IMR-90 (cell line): ENCODE measurements at regions not wholly inside any gene's neighbourhood (a gene's known extent, or its start where the extent isn't known, plus 50 kb on each side); places are given as distances from the start of the nearest gene placed in this dataset.

Experiments
- CEBPB ChIP-seq: IDR thresholded peaks from 2 replicates; pipeline ENCODE4 v1.6.1; 2012; ENCODE audit warnings: low read depth, low read length, improper control_type of control experiment
- CTCF ChIP-seq: conservative IDR thresholded peaks from 2 replicates; pipeline ENCODE4 v1.5.1; 2012; ENCODE audit warnings: mild to moderate bottlenecking, low read depth, low read length, improper control_type of control experiment
- MAFK ChIP-seq: IDR thresholded peaks from 2 replicates; pipeline ENCODE4 v1.6.1; 2012; ENCODE audit warnings: low read depth, low read length, improper control_type of control experiment
- POLR2A ChIP-seq: IDR thresholded peaks from 2 replicates; pipeline ENCODE4 v1.6.1; 2012; ENCODE audit warnings: mild to moderate bottlenecking, low read depth, low read length
- RAD21 ChIP-seq: IDR thresholded peaks from 2 replicates; pipeline ENCODE4 v1.6.1; 2012; ENCODE audit warnings: low read length, improper control_type of control experiment
- RCOR1 ChIP-seq: IDR thresholded peaks from 2 replicates; pipeline ENCODE4 v1.6.1; 2012; ENCODE audit warnings: mild to moderate bottlenecking, low read length, improper control_type of control experiment; ENCODE audit not compliant: insufficient replicate concordance
- SMC3 ChIP-seq: fragments of 150-350 bp; IDR thresholded peaks from 2 replicates; pipeline ENCODE4 v1.6.1; 2016; ENCODE audit warnings: low read depth, mild to moderate bottlenecking, antibody characterized with exemption, low read length, moderate library complexity

- TF ChIP-seq CTCF (no peak), CEBPB (0 out of 2 replicates have a peak, but pooled peaks have one; percentile 21), POLR2A (no peak), RCOR1 (no peak), RAD21 (no peak), SMC3 (no peak), MAFK (no peak)
Measured at GRCh38 chr1:221557013-221557412, 184.9 kb downstream of the DUSP10 start.
